KBM-7 (cell line): ENCODE measurements at regions not wholly inside any gene's neighbourhood (a gene's known extent, or its start where the extent isn't known, plus 50 kb on each side); places are given as distances from the start of the nearest gene placed in this dataset.

Experiments used
- DNase-seq: peaks from one replicate; pipeline ENCODE4 v3.0.0-alpha.2; 2015
- in situ Hi-C: fragments of 300-500 bp; cut with MboI; formaldehyde crosslinking; loops from 2 replicates; pipeline ENCODE4 v1.14.3; 2020; ENCODE audit warnings: low sequenced_read_pairs, low pct_unique_long_range_greater_than_20kb, mixed read lengths

DNA sequence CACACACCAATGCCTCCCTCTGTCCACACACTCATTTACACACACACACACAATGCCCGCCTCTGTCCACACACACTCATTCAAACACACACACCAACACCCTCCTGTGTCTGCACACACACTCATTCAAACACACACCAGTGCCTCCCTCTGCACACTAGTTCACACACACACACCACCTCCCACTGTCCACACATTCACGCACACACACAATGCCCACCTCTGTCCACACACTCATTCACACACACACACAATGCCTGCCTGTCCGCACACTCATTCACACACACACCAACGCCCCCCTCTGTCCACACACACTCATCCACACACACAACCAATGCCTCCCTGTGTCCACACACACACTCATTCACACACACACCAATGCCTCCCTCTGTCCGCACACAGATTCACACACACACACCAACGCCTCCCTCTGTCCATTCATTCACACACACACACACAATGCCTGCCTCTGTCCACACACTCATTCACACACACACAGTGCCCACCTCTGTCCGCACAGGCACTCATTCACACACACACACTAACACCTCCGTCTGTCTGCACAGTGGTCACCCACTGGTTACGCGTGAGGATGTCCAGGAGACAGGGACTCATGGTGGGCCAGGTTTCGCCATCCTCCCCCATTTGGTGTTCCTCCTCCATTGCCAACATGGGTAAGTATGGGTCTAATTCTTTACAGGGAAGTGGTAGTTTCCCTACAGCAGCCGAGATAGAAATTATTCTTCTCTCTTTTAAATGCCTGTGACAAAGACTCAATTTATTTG is 62.4 kb upstream of the THBS2 start:
- in situ Hi-C loops = no loop called here
- no peak for DNase-seq

DNA sequence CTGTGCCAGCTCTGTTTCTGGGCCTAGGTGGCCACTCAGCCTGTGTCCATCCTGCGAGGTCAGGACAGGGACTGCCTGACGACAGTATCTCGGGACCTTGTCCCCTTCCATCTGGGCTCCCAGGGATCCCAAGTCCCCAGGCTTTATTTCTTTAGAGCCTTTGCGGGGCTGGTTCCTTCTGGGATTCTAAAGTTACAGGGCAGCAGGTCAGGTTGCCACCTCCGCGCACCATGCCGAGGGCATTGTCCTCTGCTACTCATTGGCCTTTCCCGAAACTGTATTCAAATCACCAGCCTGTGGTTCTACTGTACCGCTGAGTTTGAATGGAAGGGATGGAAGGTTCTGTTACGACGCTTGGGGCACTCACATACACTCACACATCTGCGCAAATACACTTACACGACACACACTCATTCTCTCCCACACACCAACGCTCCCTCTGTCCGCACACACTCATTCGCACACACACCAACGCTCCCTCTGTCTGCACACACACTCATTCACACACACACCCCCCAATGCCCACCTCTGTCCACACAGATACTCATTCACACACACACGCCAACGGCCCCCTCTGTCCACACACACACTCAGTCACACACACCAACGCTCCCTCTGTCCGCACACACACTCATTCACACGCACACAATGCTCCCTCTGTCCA is 59.8 kb upstream of the THBS2 start:
- in situ Hi-C loops = no loop called here
- DNase-seq = no peak

- peak; percentile 17 for DNase-seq
- in situ Hi-C loops = no loop called here
These were observed 59.2 kb upstream of the THBS2 start for GRCh38 chr6:169312658-169313346.

DNA sequence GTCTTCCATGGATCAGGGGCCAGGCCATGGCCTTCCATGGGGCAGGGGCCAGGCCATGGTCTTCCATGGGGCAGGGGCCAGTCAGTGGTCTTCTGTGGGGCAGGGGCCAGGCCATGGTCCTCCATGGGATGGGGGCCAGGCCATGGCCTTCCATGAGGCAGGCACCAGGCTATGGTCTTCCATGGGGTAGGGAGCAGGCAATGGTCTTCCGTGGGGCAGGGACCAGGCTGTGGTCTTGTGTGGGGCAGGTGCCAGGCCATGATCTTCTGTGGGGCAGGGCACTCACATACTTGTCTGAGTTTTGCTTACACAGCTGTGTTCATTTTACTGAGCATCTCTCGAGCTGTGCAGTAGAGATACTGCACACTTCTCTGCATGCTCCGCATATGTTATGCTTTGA is 57.3 kb upstream of the THBS2 start:
- no peak for DNase-seq
- in situ Hi-C loops = no loop called here
